RWPE2 (cell line): ENCODE measurements at regions not wholly inside any gene's neighbourhood (a gene's known extent, or its start where the extent isn't known, plus 50 kb on each side); places are given as distances from the start of the nearest gene placed in this dataset.

Source experiments
- ATAC-seq: fragments of 200-7000 bp; cut with Tn5 transposase; 3 replicates; pipeline ENCODE4 v1.9.1; 2021; ENCODE audit warnings: low read depth
- DNase-seq: peaks from one replicate; pipeline ENCODE4 v3.0.0-alpha.2; 2020; ENCODE audit warnings: low spot score
- H3K27ac ChIP-seq: fragments of 450-650 bp; 2 replicates; pipeline ENCODE4 v1.5.1; 2017; ENCODE audit warnings: mild to moderate bottlenecking; ENCODE audit not compliant: poor library complexity, severe bottlenecking
- H3K27me3 ChIP-seq: fragments of 250-450 bp; sonication (Bioruptor Pico); 2 replicates; pipeline ENCODE4 v1.5.1; 2021; ENCODE audit warnings: mild to moderate bottlenecking, moderate library complexity; ENCODE audit not compliant: insufficient read depth, poor library complexity, severe bottlenecking
- H3K36me3 ChIP-seq: fragments of 250-450 bp; sonication (Bioruptor Pico); 2 replicates; pipeline ENCODE4 v1.5.1; 2020; ENCODE audit warnings: low read depth, mild to moderate bottlenecking, moderate library complexity
- H3K4me1 ChIP-seq: fragments of 250-450 bp; sonication (Bioruptor Pico); 2 replicates; pipeline ENCODE4 v1.5.1; 2021; ENCODE audit warnings: mild to moderate bottlenecking, moderate library complexity; ENCODE audit not compliant: insufficient read depth, poor library complexity, severe bottlenecking
- H3K4me3 ChIP-seq: fragments of 250-450 bp; sonication (Bioruptor Pico); 2 replicates; pipeline ENCODE4 v1.5.1; 2021; ENCODE audit warnings: mild to moderate bottlenecking, moderate library complexity; ENCODE audit not compliant: severe bottlenecking
- H3K9me3 ChIP-seq: fragments of 250-450 bp; sonication (Bioruptor Pico); 2 replicates; pipeline ENCODE4 v1.5.1; 2021; ENCODE audit warnings: mild to moderate bottlenecking, moderate library complexity; ENCODE audit not compliant: severe bottlenecking
- TF ChIP-seq, protein P1 (sequence below): fragments of 450-650 bp; IDR thresholded peaks from one replicate; pipeline ENCODE4 v1.5.1; 2017; ENCODE audit warnings: mild to moderate bottlenecking, moderate library complexity; ENCODE audit not compliant: poor library complexity, severe bottlenecking

- Histone ChIP-seq H3K4me1 (no peaks in the 10 kb centered on the region), H3K27ac (no peak overlapping the region), H3K27me3 (no peaks in the 10 kb centered on the region), H3K36me3 (no peaks in the 10 kb centered on the region), H3K4me3 (no peak overlapping the region), H3K9me3 (no peaks in the 10 kb centered on the region)
- no peak for ATAC-seq
- TF ChIP-seq, protein P1, sequence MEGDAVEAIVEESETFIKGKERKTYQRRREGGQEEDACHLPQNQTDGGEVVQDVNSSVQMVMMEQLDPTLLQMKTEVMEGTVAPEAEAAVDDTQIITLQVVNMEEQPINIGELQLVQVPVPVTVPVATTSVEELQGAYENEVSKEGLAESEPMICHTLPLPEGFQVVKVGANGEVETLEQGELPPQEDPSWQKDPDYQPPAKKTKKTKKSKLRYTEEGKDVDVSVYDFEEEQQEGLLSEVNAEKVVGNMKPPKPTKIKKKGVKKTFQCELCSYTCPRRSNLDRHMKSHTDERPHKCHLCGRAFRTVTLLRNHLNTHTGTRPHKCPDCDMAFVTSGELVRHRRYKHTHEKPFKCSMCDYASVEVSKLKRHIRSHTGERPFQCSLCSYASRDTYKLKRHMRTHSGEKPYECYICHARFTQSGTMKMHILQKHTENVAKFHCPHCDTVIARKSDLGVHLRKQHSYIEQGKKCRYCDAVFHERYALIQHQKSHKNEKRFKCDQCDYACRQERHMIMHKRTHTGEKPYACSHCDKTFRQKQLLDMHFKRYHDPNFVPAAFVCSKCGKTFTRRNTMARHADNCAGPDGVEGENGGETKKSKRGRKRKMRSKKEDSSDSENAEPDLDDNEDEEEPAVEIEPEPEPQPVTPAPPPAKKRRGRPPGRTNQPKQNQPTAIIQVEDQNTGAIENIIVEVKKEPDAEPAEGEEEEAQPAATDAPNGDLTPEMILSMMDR: no peak
- no peak for DNase-seq
These were observed 123.7 kb downstream of the MIAT start for GRCh38 chr22:26781062-26781461.

DNA sequence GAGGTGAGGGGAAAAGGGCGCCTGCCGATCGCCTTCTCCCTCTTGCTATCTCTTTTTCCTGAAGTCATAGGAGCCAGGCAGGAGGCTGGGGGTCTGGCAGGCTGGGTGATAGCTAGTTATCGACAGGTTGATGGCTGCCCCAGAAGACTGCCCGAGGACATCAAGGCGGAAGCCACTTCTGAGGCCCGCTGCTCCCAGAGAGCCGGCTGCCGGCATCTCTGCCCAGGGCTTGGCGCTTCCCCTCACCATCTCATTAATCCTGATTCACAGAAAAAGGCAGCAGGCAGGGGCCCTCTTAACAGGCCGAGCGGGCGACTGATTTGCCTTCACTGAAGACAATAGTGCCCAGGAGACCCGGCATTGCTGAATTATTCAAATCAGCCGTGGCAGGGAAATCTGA, 124.2 kb downstream of the MIAT start:
- Histone ChIP-seq H3K9me3 (no peaks in the 10 kb centered on the region), H3K27me3 (no peaks in the 10 kb centered on the region), H3K27ac (no peak overlapping the region), H3K4me1 (no peaks in the 10 kb centered on the region), H3K4me3 (no peak overlapping the region), H3K36me3 (no peaks in the 10 kb centered on the region)
- DNase-seq (no peak), ATAC-seq (no peak)
- TF ChIP-seq, protein P1: no peak

DNA sequence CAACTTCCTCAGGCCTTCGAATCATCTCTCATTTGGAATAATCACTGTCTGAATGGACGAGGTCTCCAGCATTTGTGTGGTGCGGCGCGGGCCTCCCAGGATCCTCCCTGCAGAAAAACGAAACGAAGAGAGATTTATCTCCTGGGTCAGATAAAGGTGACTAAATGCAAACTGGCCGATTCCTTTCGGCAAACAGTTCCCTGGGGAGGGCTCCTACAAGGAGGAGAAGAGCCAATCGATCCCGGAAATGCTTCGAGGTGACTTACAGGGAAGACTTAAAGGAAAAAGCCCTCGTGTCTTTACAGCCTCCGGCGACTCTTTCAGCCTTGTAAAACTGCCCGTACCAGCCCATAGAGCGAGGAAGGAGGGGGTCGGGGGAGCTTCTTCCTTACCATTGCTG, 126.5 kb downstream of the MIAT start:
- Histone ChIP-seq H3K4me3 (no peak overlapping the region), H3K36me3 (no peaks in the 10 kb centered on the region)
- no peak for ATAC-seq

DNA sequence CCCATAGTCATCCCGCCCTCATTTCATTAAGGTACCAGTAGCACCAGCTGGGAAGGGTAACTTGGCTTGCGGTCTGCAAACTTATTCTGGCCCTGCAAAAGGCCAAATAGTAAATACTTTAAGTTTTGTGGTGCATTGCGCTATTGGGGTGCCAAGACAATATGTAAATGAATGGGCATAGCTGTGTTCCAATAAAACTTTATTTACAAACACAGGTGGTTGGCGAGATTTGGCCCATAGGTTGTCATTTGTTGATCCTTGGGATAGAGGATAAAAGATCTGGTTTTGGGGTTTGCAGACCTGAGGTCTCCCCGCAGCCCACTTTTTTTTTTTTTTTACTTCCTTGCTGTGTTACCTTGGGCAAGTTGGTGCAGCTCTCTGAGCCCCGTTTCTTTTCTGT, 127.4 kb downstream of the MIAT start:
- Histone ChIP-seq H3K9me3 (no peaks in the 10 kb centered on the region), H3K4me1 (no peaks in the 10 kb centered on the region), H3K27me3 (no peaks in the 10 kb centered on the region), H3K4me3 (no peak overlapping the region), H3K36me3 (no peaks in the 10 kb centered on the region), H3K27ac (no peak overlapping the region)
- no peak for ATAC-seq
- TF ChIP-seq, protein P1: no peak
- DNase-seq: no peak

More for the DNA sequence above, 126.5 kb downstream of the MIAT start:
- H3K9me3 ChIP-seq: no peaks in the 10 kb centered on the region
- H3K4me1 ChIP-seq: no peaks in the 10 kb centered on the region
- no peak overlapping the region for H3K27ac ChIP-seq
- TF ChIP-seq, protein P1: no peak
- DNase-seq: no peak
- no peaks in the 10 kb centered on the region for H3K27me3 ChIP-seq

DNA sequence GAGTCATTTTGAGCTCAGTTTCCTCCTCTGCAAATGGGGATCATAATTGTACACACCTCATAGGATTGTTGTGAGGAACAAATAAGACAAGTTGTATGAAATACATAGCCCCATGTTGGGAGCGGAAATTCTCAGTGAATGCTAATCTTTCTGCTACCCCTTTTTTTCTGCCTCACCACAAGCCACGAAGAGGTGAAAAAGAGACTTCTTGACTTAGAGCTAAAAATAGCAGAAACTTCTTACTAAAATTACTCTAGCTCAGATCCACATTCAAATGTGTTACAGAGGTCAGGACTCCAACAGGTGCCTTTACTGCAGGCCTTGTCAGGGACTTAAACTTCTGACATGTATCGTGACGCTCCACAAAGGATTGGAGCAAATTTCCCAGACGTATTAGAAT, 128.5 kb downstream of the MIAT start:
- Histone ChIP-seq H3K4me1 (no peaks in the 10 kb centered on the region), H3K27me3 (no peaks in the 10 kb centered on the region), H3K9me3 (no peaks in the 10 kb centered on the region), H3K36me3 (no peaks in the 10 kb centered on the region), H3K4me3 (no peak overlapping the region), H3K27ac (no peak overlapping the region)
- DNase-seq (no peak), ATAC-seq (no peak)
- TF ChIP-seq, protein P1: no peak
